Kidney tubule cell (primary cell): ENCODE measurements at regions not wholly inside any gene's neighbourhood (a gene's known extent, or its start where the extent isn't known, plus 50 kb on each side); places are given as distances from the start of the nearest gene placed in this dataset.
A peak's percentile ranks its signal among the peaks of the same experiment; 100 is the strongest.
"Not testable (repeated sequence)": the region's sequence is repeated elsewhere in the genome, so short reads cannot be mapped to it uniquely, and the experiment has no call there.

ENCODE experiments used
- DNase-seq: peaks from one replicate; pipeline ENCODE4 v3.0.0-alpha.2; 2018; ENCODE audit warnings: low spot score

- not testable (repeated sequence) for DNase-seq
These were observed 144.8 kb upstream of the PRKD1 start for GRCh38 chr14:30072454-30072853.

DNA sequence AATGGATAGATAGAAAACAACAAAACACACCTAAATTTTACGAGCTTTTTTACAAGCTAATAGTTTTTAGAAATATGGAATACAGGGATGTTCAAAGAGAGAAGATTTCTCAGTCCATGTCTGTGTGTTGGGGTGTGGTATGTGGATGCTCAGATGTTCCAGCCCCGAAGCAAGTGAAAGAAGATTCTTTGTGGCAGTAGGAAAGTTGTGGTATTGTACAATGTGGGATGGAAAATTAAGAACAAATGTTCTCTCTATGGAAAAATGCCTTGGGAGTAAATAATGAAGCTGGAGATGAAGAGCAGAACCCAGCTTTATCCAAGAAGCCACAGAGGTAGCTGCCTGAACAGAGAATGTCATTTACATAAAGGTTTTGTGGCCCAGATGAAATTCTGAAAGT lies 150.3 kb upstream of the PRKD1 start:
- no peak for DNase-seq

DNA sequence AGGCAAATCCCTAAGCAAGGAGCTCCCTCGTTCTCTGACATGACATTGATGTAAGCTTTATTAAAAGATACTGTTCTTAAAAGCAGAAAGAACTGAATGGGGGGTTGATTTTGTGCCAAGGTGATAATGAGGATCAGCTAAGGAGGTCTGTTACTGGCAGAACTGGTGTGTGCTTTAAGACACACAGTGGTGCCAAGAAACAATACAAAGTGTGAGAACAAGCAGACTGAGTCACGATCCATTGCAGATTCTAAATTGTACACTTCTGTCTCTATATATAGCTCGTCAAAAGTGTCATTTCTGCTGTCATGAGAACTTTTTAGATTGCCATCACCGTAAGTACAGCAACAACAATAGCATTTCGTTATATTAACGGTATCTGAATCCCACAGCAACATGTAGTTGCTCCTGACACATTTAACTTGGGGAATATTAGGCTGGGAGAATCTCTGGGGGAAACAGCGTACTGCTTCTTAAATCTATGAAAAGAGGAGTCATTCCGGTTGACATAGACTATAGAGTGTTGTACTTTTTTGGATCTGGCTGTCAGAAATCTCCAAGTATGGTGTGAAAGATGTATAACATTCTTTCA lies 151.3 kb upstream of the PRKD1 start:
- DNase-seq, result no peak

GRCh38 chr14:30082486-30082885 lies 154.8 kb upstream of the PRKD1 start:
- DNase-seq, result no peak

- DNase-seq, result no peak
These were observed 157.2 kb upstream of the PRKD1 start for GRCh38 chr14:30084811-30085210.

DNA sequence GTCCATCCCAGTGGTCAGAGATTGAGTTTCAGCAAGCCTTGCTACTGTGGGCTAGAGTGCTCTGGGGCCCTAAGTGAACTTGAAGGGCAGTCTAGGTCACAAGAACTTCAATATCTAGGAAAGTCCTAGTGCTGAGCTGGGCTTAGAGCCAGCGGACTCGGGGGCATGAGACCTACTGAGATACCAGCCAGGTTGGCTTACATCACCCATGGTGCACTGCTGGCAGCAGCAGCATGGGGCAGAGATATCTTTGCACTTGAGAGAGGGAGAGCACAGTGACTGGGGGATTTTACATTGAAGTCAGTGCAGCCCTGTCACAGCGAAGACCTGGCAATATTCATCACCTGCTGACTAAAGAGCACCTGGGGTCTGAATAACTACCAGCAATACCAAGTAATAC lies 158.3 kb upstream of the PRKD1 start:
- no peak for DNase-seq

DNA sequence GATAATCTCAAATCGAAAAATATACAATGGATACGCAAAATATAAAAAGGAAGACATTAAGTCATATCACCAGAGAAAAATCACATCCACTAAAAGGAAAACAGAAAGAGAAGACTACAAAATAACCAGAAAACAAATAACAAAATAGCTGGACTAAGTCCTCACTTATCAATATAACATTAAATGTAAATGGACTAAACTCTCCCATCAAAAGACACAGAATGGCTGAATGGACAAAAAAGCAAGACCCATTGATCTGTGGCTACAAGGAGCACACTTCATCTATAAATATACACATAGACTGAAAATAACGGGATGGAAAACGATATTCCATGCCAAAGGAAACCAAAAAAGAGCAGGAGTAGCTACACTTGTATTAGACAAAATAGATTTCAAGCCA lies 161.0 kb upstream of the PRKD1 start:
- no peak for DNase-seq

GRCh38 chr14:30108975-30109700 lies 181.5 kb upstream of the PRKD1 start:
- no peak for DNase-seq

DNA sequence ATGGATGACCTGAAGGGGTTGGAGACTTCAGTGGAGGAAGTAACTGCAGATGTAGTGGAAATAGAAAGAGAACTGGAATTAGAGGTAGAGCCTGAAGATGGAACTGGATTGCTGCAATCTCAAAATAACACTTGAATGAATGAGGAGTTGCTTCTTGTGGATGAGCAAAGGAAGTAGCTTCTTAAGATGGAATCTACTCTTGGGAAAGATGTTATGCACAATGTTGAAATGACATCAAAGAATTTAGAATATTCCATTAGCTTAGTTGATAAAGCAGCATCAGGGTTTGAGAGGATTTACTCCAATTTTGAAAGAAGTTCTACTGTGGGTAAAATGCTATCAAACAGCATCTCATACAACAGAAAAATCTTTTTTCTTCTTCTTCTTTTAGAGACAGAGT lies 186.4 kb upstream of the PRKD1 start:
- DNase-seq, result no peak

GRCh38 chr14:30115756-30116155 lies 188.1 kb upstream of the PRKD1 start:
- no peak for DNase-seq

DNA sequence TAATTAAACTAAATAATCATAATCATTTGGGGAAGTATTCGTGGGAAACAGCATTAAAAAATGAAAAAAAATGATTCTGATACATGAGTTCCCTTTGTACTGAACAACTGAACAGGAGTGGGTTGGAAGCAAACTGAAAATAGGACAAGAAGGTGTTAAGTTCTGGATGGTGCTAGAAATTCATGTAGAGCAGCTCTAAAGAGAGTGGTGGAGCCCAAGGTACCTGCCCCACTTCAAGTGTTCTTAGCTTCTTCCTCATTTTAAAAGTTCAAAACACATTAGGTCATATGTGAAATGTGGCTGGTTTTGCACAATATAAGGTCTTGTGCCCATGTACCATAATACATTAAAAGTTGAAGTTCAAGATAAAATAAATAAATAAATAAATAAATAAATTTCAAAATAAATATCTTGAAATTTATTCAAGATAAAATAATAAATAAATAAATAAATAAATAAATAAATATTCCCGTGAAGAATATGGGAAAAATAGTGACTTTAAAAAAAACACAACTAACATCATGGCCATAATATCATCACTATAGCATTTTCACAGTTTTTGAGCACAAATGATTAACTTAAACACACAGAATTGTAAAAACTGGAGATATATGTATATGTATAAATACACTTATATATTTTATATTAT lies 191.5 kb upstream of the PRKD1 start:
- no peak for DNase-seq

GRCh38 chr14:30125322-30125979 lies 197.8 kb upstream of the PRKD1 start:
- DNase-seq, result no peak

DNA sequence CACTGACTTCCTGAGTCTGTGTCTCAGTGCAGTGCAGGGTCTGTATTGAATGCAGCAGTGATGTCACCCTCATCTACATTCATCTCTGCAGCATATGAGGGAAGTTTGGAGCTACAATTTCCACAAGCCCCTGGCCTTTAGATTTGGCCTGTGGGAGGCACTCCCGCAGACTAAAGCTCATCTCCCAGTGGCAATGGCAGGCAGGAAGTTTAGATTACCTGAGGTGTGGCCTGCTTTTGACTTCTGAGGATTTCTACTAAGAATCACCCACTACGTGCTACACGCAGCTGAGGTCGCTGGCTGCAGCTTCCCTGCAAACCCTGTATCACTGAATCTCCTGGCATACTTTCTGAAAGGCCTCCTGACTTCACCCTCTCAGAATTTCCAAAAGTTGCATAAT lies 202.2 kb upstream of the PRKD1 start:
- DNase-seq, result no peak

- DNase-seq, result no peak
These were observed 204.0 kb upstream of the PRKD1 start for GRCh38 chr14:30131581-30132097.

DNA sequence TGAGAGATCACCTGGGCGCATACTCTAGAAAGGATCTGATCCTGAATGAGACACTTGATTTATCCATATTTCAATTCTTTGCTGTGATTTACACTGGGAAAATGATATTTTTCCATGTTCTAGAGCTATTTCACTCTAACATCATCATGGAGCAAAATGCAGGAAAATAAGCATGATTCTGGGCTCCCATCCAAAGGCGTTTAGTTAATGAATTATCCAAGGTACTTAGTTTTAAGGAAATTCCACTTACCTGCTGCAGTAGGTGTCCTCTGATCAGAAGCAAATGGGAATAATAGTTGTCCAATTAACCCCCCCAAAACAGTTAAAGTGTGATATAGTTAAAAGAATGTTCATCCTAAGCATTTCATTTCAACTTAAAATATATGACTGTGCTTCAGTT lies 204.5 kb upstream of the PRKD1 start:
- DNase-seq, result peak; percentile 23

DNA sequence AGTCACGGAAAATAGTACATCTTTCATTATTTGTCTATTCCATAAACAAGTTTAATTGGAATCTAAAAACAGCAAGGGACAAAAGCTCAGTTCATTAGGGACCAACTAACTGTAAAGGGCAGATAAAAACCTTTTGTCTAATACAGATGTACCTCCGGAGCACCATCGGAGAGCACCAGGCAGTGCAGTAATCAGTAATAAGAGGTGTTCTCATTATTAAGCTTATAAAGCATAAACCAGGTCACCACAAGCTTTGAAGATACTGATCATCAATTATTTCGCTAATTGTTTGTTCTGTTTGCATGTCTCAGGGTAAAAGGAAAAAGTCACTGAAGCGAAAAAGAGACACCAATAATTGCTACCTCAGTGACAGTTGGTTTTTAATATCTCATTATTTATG lies 207.3 kb upstream of the PRKD1 start:
- DNase-seq, result no peak

DNA sequence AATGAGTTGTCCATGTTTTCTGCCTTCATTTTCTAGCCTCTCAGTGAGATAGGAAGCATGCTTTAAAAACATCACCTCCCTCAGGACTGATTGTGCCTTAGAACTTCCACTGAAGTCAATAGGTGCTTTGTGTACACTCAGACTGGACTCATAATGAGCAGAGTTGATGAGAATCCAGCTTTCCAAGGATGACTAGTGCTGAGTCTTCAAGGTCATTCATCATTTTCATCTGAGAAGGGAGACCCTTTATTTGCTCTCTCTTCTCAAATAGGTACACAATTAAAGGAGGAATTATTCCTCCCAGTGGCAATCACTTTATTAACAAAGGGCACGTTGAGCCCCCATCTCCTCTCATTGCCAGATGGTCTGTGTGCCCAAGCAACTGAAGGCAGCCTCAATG lies 210.9 kb upstream of the PRKD1 start:
- no peak for DNase-seq

- no peak for DNase-seq
These were observed 214.6 kb upstream of the PRKD1 start for GRCh38 chr14:30142216-30142615.

- DNase-seq, result no peak
These were observed 216.0 kb upstream of the PRKD1 start for GRCh38 chr14:30143627-30144026.

DNA sequence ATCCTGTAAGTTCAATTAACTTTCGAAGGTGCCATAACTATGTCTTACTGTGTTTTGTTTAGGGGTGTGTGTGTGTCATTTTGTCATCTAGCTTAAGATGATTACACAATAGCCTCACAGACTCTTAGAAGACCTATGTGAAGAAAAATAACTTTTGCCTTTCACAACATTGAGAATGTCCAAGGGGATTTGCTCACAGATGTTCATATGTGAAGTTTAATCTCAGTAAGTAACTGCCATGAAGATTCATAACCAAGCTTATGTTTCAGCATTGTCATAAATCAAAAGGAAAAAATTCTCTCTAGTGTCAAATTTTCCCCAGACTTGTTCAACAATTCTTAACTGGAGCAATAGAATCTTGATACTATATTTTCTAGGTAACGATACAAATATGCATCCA lies 226.1 kb upstream of the PRKD1 start:
- no peak for DNase-seq

DNA sequence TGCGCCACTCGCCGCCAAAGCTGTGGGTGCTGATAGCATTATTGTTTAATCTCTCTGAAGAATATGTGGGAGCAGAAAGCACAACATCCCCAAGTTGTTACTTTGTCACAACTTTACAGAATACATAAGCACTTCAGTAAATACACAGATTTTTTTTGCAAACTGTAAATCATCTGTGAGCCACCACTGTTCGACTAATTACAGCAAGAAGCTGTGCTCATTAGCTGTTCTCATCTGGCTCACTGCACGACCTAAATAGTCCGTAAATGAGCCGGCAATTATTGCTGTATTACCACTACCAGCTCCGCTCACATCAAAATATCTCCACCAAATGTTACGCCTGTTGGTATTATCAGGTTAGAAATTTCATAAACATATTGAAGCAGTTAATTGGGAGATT lies 228.9 kb upstream of the PRKD1 start:
- no peak for DNase-seq

DNA sequence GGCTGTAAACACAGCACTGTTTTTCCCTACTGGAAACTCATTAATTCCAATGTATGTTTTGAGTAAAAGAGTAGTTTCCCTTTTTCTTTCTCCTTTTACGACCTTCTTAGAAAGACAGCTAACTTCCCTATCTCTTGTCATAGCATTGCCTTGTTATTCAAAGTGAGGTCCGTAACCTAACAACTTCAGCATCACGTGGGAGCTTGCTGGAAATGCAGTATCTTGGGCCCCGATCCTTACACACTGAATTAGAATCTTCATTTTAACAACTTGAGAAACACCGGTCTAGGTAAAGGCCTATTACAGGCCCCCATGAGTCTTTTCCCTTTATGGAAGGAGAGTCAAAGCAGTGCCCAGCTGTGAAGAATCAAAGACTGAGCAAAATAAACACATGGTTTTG lies 230.7 kb upstream of the PRKD1 start:
- no peak for DNase-seq

- no peak for DNase-seq
These were observed 231.7 kb upstream of the PRKD1 start for GRCh38 chr14:30159374-30159773.
